Neural crest cell (in vitro differentiated cells): ENCODE measurements at regions not wholly inside any gene's neighbourhood (a gene's known extent, or its start where the extent isn't known, plus 50 kb on each side); places are given as distances from the start of the nearest gene placed in this dataset.
A peak's percentile ranks its signal among the peaks of the same experiment; 100 is the strongest.

Experiments
- DNase-seq: peaks from one replicate; pipeline ENCODE4 v3.0.0; 2021; ENCODE audit warnings: low read depth, mixed read lengths, low spot score
- H3K27ac Mint-ChIP-seq: one replicate; pipeline ENCODE4 v1.8.0; 2021; ENCODE audit warnings: mild to moderate bottlenecking, mixed read lengths; ENCODE audit not compliant: unreplicated experiment
- H3K27me3 Mint-ChIP-seq: 2 replicates; pipeline ENCODE4 v1.8.0; 2021; ENCODE audit warnings: low read depth, mild to moderate bottlenecking, mixed read lengths
- H3K36me3 Mint-ChIP-seq: 2 replicates; pipeline ENCODE4 v1.8.0; 2021; ENCODE audit warnings: low read depth, mild to moderate bottlenecking, mixed read lengths
- H3K4me1 Mint-ChIP-seq: 2 replicates; pipeline ENCODE4 v1.8.0; 2021; ENCODE audit warnings: mixed read lengths
- H3K4me3 Mint-ChIP-seq: one replicate; pipeline ENCODE4 v1.8.0; 2021; ENCODE audit warnings: mild to moderate bottlenecking, mixed read lengths
- H3K9me3 Mint-ChIP-seq: 2 replicates; pipeline ENCODE4 v1.8.0; 2021; ENCODE audit warnings: mixed read lengths
- CTCF ChIP-seq: fragments of 200-600 bp; sonication (generic); conservative IDR thresholded peaks from 2 replicates; pipeline ENCODE4 v1.5.0; 2021; ENCODE audit warnings: antibody characterized with exemption, mild to moderate bottlenecking

GRCh38 chr1:163535807-163536206 is 214.1 kb downstream of the NUF2 start:
- no peaks in the 10 kb centered on the region for H3K9me3 Mint-ChIP-seq
- no peak overlapping the region for H3K27ac Mint-ChIP-seq
- H3K36me3 Mint-ChIP-seq: no peaks in the 10 kb centered on the region
- TF ChIP-seq CTCF: peak; percentile 69
- DNase-seq: no peak
- H3K4me3 Mint-ChIP-seq: no peak overlapping the region
- peaks cover 8% of the 10 kb centered on the region for H3K4me1 Mint-ChIP-seq
- H3K27me3 Mint-ChIP-seq: no peaks in the 10 kb centered on the region

GRCh38 chr1:163537809-163538208 is 216.1 kb downstream of the NUF2 start:
- DNase-seq: no peak
- no peaks in the 10 kb centered on the region for H3K27me3 Mint-ChIP-seq
- no peaks in the 10 kb centered on the region for H3K36me3 Mint-ChIP-seq
- peaks cover 8% of the 10 kb centered on the region for H3K4me1 Mint-ChIP-seq
- no peak overlapping the region for H3K27ac Mint-ChIP-seq
- TF ChIP-seq CTCF: no peak
- no peaks in the 10 kb centered on the region for H3K9me3 Mint-ChIP-seq
- H3K4me3 Mint-ChIP-seq: no peak overlapping the region

- Mint-ChIP-seq H3K27me3 (no peaks in the 10 kb centered on the region), H3K36me3 (no peaks in the 10 kb centered on the region), H3K4me3 (no peak overlapping the region), H3K9me3 (no peaks in the 10 kb centered on the region), H3K4me1 (peaks cover 8% of the 10 kb centered on the region), H3K27ac (no peak overlapping the region)
- TF ChIP-seq CTCF: no peak
- DNase-seq: no peak
Observed at GRCh38 chr1:163538667-163539066, 216.9 kb downstream of the NUF2 start.

- H3K36me3 Mint-ChIP-seq: no peaks in the 10 kb centered on the region
- no peaks in the 10 kb centered on the region for H3K27me3 Mint-ChIP-seq
- no peak overlapping the region for H3K4me3 Mint-ChIP-seq
- H3K27ac Mint-ChIP-seq: no peak overlapping the region
- no peak for TF ChIP-seq CTCF
- H3K4me1 Mint-ChIP-seq: peaks cover 8% of the 10 kb centered on the region
- no peak for DNase-seq
- H3K9me3 Mint-ChIP-seq: no peaks in the 10 kb centered on the region
Observed at GRCh38 chr1:163540727-163541126, 219.0 kb downstream of the NUF2 start.

GRCh38 chr1:163544441-163544840 is 222.7 kb downstream of the NUF2 start:
- H3K36me3 Mint-ChIP-seq: no peaks in the 10 kb centered on the region
- no peak for TF ChIP-seq CTCF
- H3K9me3 Mint-ChIP-seq: peaks cover 3% of the 10 kb centered on the region
- H3K4me3 Mint-ChIP-seq: no peak overlapping the region
- no peak for DNase-seq
- H3K27ac Mint-ChIP-seq: no peak overlapping the region
- H3K4me1 Mint-ChIP-seq: no peaks in the 10 kb centered on the region
- peaks cover 3% of the 10 kb centered on the region for H3K27me3 Mint-ChIP-seq

GRCh38 chr1:163558162-163558561 is 236.4 kb downstream of the NUF2 start:
- H3K9me3 Mint-ChIP-seq: peaks cover 2% of the 10 kb centered on the region
- TF ChIP-seq CTCF: no peak
- H3K4me3 Mint-ChIP-seq: no peak overlapping the region
- no peak for DNase-seq
- H3K4me1 Mint-ChIP-seq: peaks cover 7% of the 10 kb centered on the region
- H3K27ac Mint-ChIP-seq: no peak overlapping the region
- H3K27me3 Mint-ChIP-seq: no peaks in the 10 kb centered on the region
- no peaks in the 10 kb centered on the region for H3K36me3 Mint-ChIP-seq
